Small intestine (tissue), 7 donors: ENCODE measurements at regions not wholly inside any gene's neighbourhood (a gene's known extent, or its start where the extent isn't known, plus 50 kb on each side); places are given as distances from the start of the nearest gene placed in this dataset.
"Not testable (repeated sequence)": the region's sequence is repeated elsewhere in the genome, so short reads cannot be mapped to it uniquely, and the experiment has no call there.

Source experiments
- DNase-seq, 2 donors: peaks; one replicate each; pipeline versions ENCODE4 v3.0.0 to v3.0.0-alpha.2; 2013
- FAIRE-seq: peaks from 2 replicates; lab custom pipeline; 2012; peaks lifted over from hg19 to GRCh38; lab: Jason Lieb, UNC
- H3K27ac ChIP-seq, 3 donors: one replicate each; pipeline ENCODE4 v1.5.1; 2013; ENCODE audit warnings: low read length in 2 of 3, mild to moderate bottlenecking in 2 of 3, control low read depth in 1 of 3, inconsistent platforms in 1 of 3, low read depth in 1 of 3, moderate library complexity in 1 of 3
- H3K27me3 ChIP-seq, 3 donors: one replicate each; pipeline ENCODE4 v1.6.1; 2013; ENCODE audit warnings: low read length in 3 of 3, inconsistent platforms in 1 of 3; ENCODE audit not compliant: control insufficient read depth in 3 of 3, insufficient read depth in 3 of 3
- H3K36me3 ChIP-seq, 3 donors: one replicate each; pipeline ENCODE4 v1.6.1; 2013; ENCODE audit warnings: low read length in 3 of 3, inconsistent platforms in 1 of 3, low read depth in 1 of 3, mild to moderate bottlenecking in 1 of 3, moderate library complexity in 1 of 3; ENCODE audit not compliant: control insufficient read depth in 3 of 3, insufficient read depth in 2 of 3
- H3K4me1 ChIP-seq, 3 donors: one replicate each; pipeline ENCODE4 v1.6.1; 2013; ENCODE audit warnings: low read length in 2 of 3, inconsistent platforms in 1 of 3, low read depth in 1 of 3, mild to moderate bottlenecking in 1 of 3, moderate library complexity in 1 of 3; ENCODE audit not compliant: control insufficient read depth in 3 of 3, insufficient read depth in 2 of 3
- H3K4me3 ChIP-seq, 3 donors: one replicate each; pipeline ENCODE4 v1.5.1; 2013; ENCODE audit warnings: low read length in 3 of 3, control low read depth in 1 of 3, inconsistent platforms in 1 of 3, low read depth in 1 of 3, mild to moderate bottlenecking in 1 of 3, moderate library complexity in 1 of 3
- H3K9me3 ChIP-seq, 2 donors: one replicate each; pipeline ENCODE4 v1.6.1; 2013; ENCODE audit warnings: low read depth in 1 of 2, low read length in 1 of 2; ENCODE audit not compliant: control insufficient read depth in 2 of 2, insufficient read depth in 1 of 2
- WGBS, 3 donors: extraction: QIAGEN DNeasy Blood & Tissue Kit; methylation state at CpG; one replicate each; pipeline ENCODE4 v1.1.7; 2013; 5-methylcytosine and 5-hydroxymethylcytosine counted together
- donor health status: healthy with polysubstance abuse.
- donor health status: control.
- donor health status: control.
- donor health status: Bipolar disorder and iron deficiency.
- donor health status: healthy.

DNA sequence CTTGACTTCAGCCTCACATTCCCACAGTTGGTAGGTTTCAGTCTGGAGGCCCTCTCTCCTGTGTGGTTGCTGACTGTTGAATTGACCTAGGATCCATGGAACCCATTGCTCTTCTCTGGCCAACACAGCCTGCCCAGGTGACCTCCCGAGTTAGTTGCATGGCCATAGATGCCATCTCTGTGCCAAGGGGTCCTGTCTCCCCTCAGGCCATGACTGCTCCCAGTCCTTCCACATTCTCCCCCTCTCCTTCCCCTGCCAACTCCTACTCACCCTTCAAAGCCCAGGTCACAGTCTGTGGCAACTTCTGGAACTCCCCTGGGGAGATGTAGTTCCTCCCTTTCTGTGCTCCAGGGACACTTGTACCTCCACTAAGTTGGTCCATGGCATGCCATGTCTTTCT is 67.3 kb upstream of the GRB10 start:
- Histone ChIP-seq H3K4me3 (no peak overlapping the region), H3K27ac (no peak overlapping the region), H3K9me3 (peaks cover 0 to 3% of the 10 kb centered on the region in 2 donors), H3K27me3 (no peaks in the 10 kb centered on the region), H3K4me1 (no peaks in the 10 kb centered on the region), H3K36me3 (no peaks in the 10 kb centered on the region)
- DNase-seq: no peak
- FAIRE-seq: no peak
- 70 to 82% (median 80%) methylated on average over 1 of the region's 1 CpG for WGBS, 3 donors

DNA sequence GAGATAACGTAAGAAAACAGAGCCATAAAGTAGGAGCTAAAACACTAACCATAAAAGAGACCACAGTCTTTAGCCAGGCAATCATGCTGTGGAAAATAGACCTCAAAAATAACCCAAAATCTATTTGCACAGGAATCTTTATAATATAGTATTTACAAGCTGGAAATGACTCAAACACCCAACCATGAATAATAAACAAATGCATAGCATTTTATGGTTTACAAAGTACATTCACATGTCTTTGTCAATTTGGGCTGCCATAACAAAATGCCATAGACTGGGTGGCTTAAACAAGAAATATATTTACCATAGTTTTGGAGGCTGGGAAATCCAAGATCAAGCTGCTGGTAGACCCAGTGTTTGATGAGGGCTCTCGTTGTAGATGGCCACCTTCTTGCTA is 65.5 kb upstream of the GRB10 start:
- H3K36me3 ChIP-seq: no peaks in the 10 kb centered on the region
- FAIRE-seq: no peak
- WGBS, 3 donors: 39 to 49% (median 40%) methylated on average over 2 of the region's 2 CpGs
- no peak overlapping the region for H3K27ac ChIP-seq
- DNase-seq: no peak
- H3K9me3 ChIP-seq: peaks cover 0 to 8% of the 10 kb centered on the region in 2 donors
- no peak overlapping the region for H3K4me3 ChIP-seq
- no peaks in the 10 kb centered on the region for H3K4me1 ChIP-seq
- no peaks in the 10 kb centered on the region for H3K27me3 ChIP-seq

DNA sequence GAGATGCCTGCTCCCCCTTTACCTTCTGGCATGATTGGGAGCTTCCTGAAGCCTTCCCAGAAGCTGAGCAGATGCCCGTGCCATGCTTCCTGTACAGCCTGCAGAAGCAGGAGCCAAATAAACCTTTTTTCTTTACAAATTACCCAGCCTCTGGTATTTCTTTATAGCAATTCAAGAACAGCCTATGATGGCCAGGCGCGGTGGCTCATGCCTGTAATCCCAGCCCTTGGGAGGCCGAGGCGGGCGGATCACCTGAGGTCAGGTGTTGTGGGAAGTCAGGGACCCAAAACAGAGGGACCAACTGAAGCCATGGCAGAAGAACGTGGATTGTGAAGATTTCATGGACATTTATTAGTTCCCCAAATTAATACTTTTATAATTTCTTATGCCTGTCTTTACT is 62.2 kb upstream of the GRB10 start:
- H3K36me3 ChIP-seq, H3K27me3 ChIP-seq, H3K27ac ChIP-seq, H3K4me1 ChIP-seq, DNase-seq, H3K9me3 ChIP-seq, FAIRE-seq, H3K4me3 ChIP-seq: not testable (repeated sequence)
- WGBS, 3 donors: 93 to 98% (median 94%) methylated on average over 6 to 7 of the region's 7 CpGs

DNA sequence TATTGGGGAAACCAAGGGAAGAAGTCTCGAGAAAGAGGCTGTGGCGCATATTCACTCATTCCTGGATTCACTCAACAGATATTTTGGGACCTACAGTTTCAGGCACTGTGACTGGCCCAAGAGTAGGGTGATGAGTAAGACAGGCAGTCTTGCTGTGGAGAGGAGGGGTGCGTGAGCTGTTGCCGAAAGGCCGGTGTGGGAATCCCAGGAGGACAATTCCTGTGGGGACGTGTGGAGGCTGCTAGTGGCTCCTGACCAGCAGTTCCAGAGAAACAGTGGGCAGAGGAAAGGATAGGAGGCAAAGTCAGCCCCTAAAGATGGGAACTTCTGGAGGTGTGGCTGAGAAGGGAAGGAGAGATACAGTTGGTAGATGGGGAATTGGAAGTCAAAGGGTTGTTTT is 59.3 kb upstream of the GRB10 start:
- DNase-seq (no peak), FAIRE-seq (no peak)
- H3K36me3 ChIP-seq: no peaks in the 10 kb centered on the region
- 88 to 92% (median 92%) methylated on average over 6 of the region's 6 CpGs for WGBS, 3 donors
- peaks cover 0 to 8% of the 10 kb centered on the region in 2 donors for H3K9me3 ChIP-seq
- H3K4me1 ChIP-seq: no peaks in the 10 kb centered on the region
- H3K27ac ChIP-seq: no peak overlapping the region
- no peak overlapping the region for H3K4me3 ChIP-seq
- H3K27me3 ChIP-seq: peaks cover 0 to under 1% (median 0%) of the 10 kb centered on the region in 3 donors

DNA sequence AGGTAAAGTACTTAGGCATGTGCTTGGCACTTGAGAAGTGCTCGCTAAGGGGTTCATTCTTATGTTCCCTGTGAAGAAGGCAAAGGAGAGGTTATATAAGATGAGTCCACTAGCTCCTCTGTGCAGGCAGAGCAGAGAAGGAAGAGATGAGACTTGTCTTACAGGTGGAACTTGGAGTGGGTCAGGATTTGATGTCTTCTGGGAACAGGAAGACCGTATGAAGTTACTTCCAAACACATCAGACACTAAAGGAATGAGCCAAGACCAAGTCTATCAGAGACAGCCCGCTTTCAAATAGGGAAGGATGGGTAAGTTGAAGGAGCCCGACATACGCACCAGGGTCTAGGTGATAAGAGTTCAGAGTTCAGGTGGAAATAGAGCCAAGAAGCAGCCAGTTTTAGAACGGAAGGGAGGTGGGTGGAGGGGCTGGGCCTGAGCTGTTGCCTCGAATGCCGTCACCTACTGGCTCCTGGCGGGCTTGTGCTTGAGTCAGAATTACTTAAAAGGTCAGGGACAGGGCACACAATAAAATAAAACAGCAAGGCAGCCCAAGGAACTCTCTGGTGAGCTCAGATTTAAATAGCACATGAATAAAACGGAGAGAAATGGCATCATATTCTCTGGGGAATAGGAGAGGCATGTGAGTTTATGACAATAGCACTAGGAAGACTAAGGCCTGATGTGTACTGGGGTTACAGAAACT is 56.1 kb upstream of the GRB10 start:
- no peak for FAIRE-seq
- H3K4me3 ChIP-seq: no peak overlapping the region
- no peaks in the 10 kb centered on the region for H3K4me1 ChIP-seq
- no peaks in the 10 kb centered on the region for H3K9me3 ChIP-seq
- DNase-seq: no peak
- WGBS, 3 donors: 57 to 66% (median 60%) methylated on average over 10 of the region's 10 CpGs
- H3K27ac ChIP-seq: no peak overlapping the region
- H3K36me3 ChIP-seq: no peaks in the 10 kb centered on the region
- peaks cover 0 to 2% (median 0%) of the 10 kb centered on the region in 3 donors for H3K27me3 ChIP-seq

DNA sequence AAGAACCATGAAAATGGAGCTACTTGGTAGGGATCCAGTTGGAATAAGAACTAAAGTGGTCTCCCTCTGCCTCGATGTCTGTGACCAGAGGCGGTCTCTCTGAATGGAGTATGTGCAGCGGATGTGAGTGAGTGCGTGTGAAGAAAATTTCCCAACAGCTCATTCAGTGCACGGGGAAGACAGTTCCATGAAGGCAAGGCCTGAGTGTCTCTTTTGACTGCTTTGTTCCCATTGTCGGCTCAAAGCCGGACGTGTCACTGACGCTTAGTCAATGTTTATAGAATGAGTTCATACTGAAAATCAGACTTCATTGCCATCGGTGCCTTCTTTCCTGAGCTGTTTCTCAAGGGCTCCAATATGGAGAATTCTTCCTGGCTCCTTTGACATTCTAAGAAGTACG is 55.3 kb upstream of the GRB10 start:
- WGBS, 3 donors: 91 to 94% (median 93%) methylated on average over 11 of the region's 11 CpGs
- H3K27me3 ChIP-seq: peaks cover 0 to 2% (median 0%) of the 10 kb centered on the region in 3 donors
- H3K36me3 ChIP-seq: no peaks in the 10 kb centered on the region
- H3K27ac ChIP-seq: no peak overlapping the region
- H3K4me1 ChIP-seq: peaks cover 0 to 8% (median 0%) of the 10 kb centered on the region in 3 donors
- no peak for DNase-seq
- H3K9me3 ChIP-seq: no peaks in the 10 kb centered on the region
- H3K4me3 ChIP-seq: no peak overlapping the region
- no peak for FAIRE-seq

DNA sequence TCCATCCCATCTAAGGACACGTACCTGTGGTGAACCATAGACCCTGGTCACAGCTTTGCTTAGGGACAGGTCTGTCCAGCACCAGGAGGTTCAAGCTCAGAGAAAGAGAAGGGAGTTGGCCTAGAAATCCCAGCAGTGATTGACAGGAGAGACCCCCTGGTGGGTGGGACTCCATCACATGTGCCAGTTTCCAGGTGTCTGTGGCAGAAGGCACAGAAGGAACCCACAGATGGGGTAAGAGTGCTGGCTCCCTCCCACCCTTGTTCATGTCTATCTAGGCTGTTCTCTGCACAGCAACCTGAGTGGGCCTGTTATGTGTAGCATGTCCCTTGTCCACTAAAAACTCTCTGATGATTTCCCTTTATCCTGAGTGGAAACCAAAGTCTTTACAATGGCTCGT is 54.0 kb upstream of the GRB10 start:
- no peaks in the 10 kb centered on the region for H3K9me3 ChIP-seq
- 83 to 87% (median 84%) methylated on average over 2 of the region's 2 CpGs for WGBS, 3 donors
- no peaks in the 10 kb centered on the region for H3K36me3 ChIP-seq
- H3K4me1 ChIP-seq: peaks cover 0 to 18% (median 3%) of the 10 kb centered on the region in 3 donors
- H3K4me3 ChIP-seq: no peak overlapping the region
- H3K27me3 ChIP-seq: peaks cover 0 to 2% (median 0%) of the 10 kb centered on the region in 3 donors
- H3K27ac ChIP-seq: no peak overlapping the region
- FAIRE-seq (no peak), DNase-seq (no peak)

DNA sequence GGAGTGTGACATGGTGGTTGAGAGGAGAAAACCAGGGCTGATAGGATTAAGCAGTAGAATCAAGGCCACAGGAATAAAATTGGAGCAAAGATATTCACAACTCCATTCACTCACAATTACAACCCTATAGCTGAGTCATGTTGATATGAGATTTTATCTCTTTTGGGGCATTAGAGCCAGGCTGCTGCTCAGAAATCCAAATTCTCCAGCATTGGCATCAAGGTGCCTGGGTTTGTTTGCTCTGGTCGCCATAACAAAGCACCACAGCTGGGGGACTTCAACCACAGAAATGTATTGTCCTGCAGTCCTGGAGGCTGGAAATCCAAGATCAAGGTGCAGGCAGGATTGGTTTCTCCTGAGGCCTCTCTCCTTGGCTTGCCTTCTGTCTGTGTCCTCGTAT is 52.5 kb upstream of the GRB10 start:
- 68 to 78% (median 69%) methylated on average over 2 of the region's 2 CpGs for WGBS, 3 donors
- no peak for FAIRE-seq
- no peak for DNase-seq

DNA sequence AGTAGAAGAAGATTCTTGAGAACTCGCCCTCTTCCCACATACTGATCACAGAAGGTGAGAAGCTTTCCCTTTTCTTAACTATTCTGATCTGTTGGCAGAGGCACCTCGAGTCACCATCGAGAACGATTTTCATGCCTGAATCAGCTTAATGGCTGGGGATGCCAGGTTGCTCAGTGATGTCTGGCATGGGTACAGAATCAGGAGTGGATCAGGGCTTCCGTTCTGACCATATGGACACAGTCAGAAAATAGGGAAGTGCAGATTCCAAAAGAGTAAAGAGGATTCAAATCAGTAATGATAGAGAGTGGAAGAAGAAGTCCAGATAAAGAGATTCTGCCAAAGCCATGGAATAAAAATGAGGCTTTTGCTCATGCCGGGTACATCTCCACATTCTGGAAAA is 52.0 kb upstream of the GRB10 start:
- Histone ChIP-seq H3K36me3 (no peaks in the 10 kb centered on the region), H3K9me3 (no peaks in the 10 kb centered on the region), H3K27me3 (peaks cover 0 to 2% (median 0%) of the 10 kb centered on the region in 3 donors), H3K27ac (no peak overlapping the region), H3K4me3 (no peak overlapping the region), H3K4me1 (peaks cover 0 to 20% (median 3%) of the 10 kb centered on the region in 3 donors)
- FAIRE-seq (no peak), DNase-seq (no peak)
- WGBS, 3 donors: 84 to 90% (median 89%) methylated on average over 6 of the region's 6 CpGs

More for the DNA sequence above, 52.5 kb upstream of the GRB10 start:
- no peak overlapping the region for H3K4me3 ChIP-seq
- no peaks in the 10 kb centered on the region for H3K36me3 ChIP-seq
- H3K4me1 ChIP-seq: peaks cover 0 to 20% (median 3%) of the 10 kb centered on the region in 3 donors
- peaks cover 0 to 2% (median 0%) of the 10 kb centered on the region in 3 donors for H3K27me3 ChIP-seq
- H3K9me3 ChIP-seq: no peaks in the 10 kb centered on the region
- H3K27ac ChIP-seq: no peak overlapping the region
